Central memory CD8-positive, alpha-beta T cell (primary cell): ENCODE measurements at regions not wholly inside any gene's neighbourhood (a gene's known extent, or its start where the extent isn't known, plus 50 kb on each side); places are given as distances from the start of the nearest gene placed in this dataset.
"Not testable (repeated sequence)": the region's sequence is repeated elsewhere in the genome, so short reads cannot be mapped to it uniquely, and the experiment has no call there.

Experiments
- ATAC-seq: fragments of 150-1000 bp; cut with Tn5 transposase; replicated peaks from 2 replicates; pipeline ENCODE4 v1.10.0; 2022; ENCODE audit warnings: mild to moderate bottlenecking, moderate FRiP score, moderate number of reproducible peaks; ENCODE audit not compliant: poor library complexity, severe bottlenecking; ENCODE audit errors: extremely low read depth
- DNase-seq, 2 donors: peaks; one replicate each; pipeline ENCODE4 v3.0.0; 2021; ENCODE audit warnings: low spot score in 2 of 2
- H3K27ac Mint-ChIP-seq: one replicate; pipeline ENCODE4 v1.8.0; 2022; ENCODE audit warnings: low read depth, mild to moderate bottlenecking, moderate library complexity, mixed read lengths
- H3K27me3 Mint-ChIP-seq: one replicate; pipeline ENCODE4 v1.8.0; 2022; ENCODE audit warnings: mixed read lengths
- H3K36me3 Mint-ChIP-seq: one replicate; pipeline ENCODE4 v1.8.0; 2022; ENCODE audit warnings: mild to moderate bottlenecking, moderate library complexity, mixed read lengths; ENCODE audit not compliant: insufficient read depth
- H3K4me1 Mint-ChIP-seq: one replicate; pipeline ENCODE4 v1.8.0; 2022; ENCODE audit warnings: mixed read lengths
- H3K4me3 Mint-ChIP-seq: one replicate; pipeline ENCODE4 v1.8.0; 2022; ENCODE audit warnings: mild to moderate bottlenecking, moderate library complexity, mixed read lengths
- H3K9me3 Mint-ChIP-seq: one replicate; pipeline ENCODE4 v1.8.0; 2022; ENCODE audit warnings: mixed read lengths

DNA sequence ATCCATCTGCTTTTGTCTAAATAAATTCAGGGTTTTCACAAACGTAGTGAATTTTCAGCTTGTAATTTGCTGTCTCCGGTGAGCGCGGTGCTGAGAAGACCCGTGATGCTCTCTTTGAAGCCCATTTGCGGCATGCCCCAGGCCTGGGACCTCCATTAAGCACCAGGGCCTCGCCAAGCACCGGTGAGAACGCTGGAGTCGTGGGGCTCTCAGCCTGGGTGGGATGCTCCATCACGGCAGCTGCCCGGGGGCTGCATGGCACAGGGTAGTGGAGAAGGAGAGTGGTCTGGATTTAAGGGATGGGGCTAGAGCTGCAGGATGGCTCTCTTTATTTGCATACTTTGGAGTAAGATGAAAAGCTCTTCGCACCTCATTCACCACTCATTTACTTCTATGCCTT, 248.7 kb downstream of the ABCC12 start:
- peaks cover 34% of the 10 kb centered on the region for H3K27me3 Mint-ChIP-seq
- H3K4me3 Mint-ChIP-seq = no peak overlapping the region
- ATAC-seq = no peak
- no peaks in the 10 kb centered on the region for H3K4me1 Mint-ChIP-seq
- peaks cover 2% of the 10 kb centered on the region for H3K36me3 Mint-ChIP-seq
- no peak for DNase-seq
- no peak overlapping the region for H3K27ac Mint-ChIP-seq
- no peaks in the 10 kb centered on the region for H3K9me3 Mint-ChIP-seq

- H3K27ac Mint-ChIP-seq = no peak overlapping the region
- DNase-seq (no peak), ATAC-seq (no peak)
- no peak overlapping the region for H3K4me3 Mint-ChIP-seq
- H3K9me3 Mint-ChIP-seq = no peaks in the 10 kb centered on the region
- H3K36me3 Mint-ChIP-seq = peaks cover 2% of the 10 kb centered on the region
- H3K27me3 Mint-ChIP-seq = peaks cover 25% of the 10 kb centered on the region
- H3K4me1 Mint-ChIP-seq = no peaks in the 10 kb centered on the region
Observed at GRCh38 chr16:47905771-47906170, 250.0 kb downstream of the ABCC12 start.

DNA sequence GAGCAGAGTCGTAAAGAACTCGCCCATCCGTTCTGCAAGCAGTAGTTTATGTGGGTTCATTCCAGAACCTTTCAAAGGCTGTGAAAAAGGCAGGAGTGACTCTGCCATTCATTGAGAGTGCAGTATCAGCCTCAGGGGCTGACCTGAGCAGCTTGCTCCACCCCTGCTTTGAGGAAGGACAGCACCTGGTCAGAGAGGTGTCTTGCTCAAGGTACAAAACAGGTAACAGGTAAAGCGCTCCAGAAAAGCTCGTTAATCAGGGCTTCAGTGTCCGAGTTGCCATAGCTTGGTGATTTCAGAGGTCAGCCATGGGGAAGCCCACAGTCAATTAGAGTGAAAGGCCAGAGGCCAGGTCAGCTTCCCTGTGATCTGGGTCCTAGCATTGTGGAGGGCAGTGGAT, 251.1 kb downstream of the ABCC12 start:
- Mint-ChIP-seq H3K9me3 (no peaks in the 10 kb centered on the region), H3K36me3 (peaks cover 2% of the 10 kb centered on the region)
- ATAC-seq = no peak

DNA sequence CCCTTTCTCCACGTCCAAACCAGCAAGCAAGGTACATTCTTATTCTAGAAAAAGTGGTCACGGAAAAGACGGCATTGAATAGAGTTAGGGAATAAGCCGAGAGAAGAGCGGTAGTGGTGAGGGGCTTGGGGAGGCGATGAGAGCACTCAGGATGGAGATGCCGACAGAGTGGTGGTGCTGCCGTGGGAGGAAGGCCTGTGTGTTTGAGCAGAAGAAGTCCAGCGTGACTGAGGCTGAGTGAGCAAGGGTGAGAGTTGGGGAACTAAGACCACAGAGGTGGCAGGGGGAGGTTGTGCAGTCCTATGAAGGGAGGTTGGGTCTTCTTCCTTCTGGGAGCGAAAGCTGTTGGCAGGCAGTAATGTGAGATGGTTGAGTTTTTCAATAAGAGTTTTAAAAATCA, 252.3 kb downstream of the ABCC12 start:
- ATAC-seq (no peak), DNase-seq (no peak)
- no peaks in the 10 kb centered on the region for H3K9me3 Mint-ChIP-seq
- no peak overlapping the region for H3K27ac Mint-ChIP-seq
- peaks cover 2% of the 10 kb centered on the region for H3K36me3 Mint-ChIP-seq
- H3K4me1 Mint-ChIP-seq = no peaks in the 10 kb centered on the region
- no peak overlapping the region for H3K4me3 Mint-ChIP-seq
- H3K27me3 Mint-ChIP-seq = peaks cover 23% of the 10 kb centered on the region

More for the DNA sequence above, 251.1 kb downstream of the ABCC12 start:
- DNase-seq = no peak
- Mint-ChIP-seq H3K4me1 (no peaks in the 10 kb centered on the region), H3K27ac (no peak overlapping the region), H3K4me3 (no peak overlapping the region), H3K27me3 (peaks cover 23% of the 10 kb centered on the region)

DNA sequence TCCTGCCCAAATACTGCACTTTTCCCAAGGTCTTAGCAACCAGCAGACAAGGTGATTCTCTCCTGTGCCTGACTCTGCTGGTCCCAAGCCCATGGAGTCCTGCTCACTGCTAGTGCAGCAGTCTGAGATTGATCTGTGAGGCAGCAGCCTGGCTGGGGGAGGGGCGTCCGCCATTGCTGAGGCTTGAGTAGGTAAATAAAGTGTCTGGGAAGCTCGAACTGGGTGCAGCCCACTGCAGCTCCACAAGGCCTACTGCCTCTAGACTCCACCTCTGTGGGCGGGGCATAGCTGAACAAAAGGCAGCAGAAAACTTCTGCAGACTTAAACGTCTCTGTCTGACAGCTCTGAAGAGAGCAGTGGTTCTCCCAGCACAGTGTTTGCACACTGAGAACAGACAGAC, 258.7 kb downstream of the ABCC12 start:
- not testable (repeated sequence) for H3K4me3 Mint-ChIP-seq, H3K4me1 Mint-ChIP-seq, H3K27ac Mint-ChIP-seq, DNase-seq, ATAC-seq, H3K9me3 Mint-ChIP-seq, H3K36me3 Mint-ChIP-seq
- H3K27me3 Mint-ChIP-seq = peaks cover 31% of the 10 kb centered on the region

GRCh38 chr16:47895146-47895545, 260.6 kb downstream of the ABCC12 start:
- Mint-ChIP-seq H3K27ac (no peak overlapping the region), H3K4me1 (no peaks in the 10 kb centered on the region)

DNA sequence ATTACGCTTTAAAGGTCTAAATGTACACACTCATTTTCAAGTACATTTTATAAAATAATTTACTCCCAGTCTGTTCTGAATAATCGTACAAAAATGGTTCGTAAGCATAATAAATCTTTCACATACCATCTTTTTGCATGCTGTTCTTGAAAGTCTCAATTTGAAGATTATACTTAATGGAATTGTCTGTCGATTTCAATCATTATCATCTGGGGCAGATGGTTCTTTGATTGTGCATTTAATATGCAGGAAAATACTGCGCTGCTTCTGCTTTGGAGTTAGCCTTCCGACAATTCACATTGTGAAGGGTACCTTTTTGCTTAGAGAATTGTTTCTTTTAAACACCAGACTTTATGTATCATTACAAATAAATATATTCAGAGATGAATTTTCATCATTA, 262.8 kb downstream of the ABCC12 start:
- Mint-ChIP-seq H3K27me3 (peaks cover 45% of the 10 kb centered on the region), H3K4me1 (no peaks in the 10 kb centered on the region), H3K27ac (no peak overlapping the region), H3K9me3 (peaks cover 6% of the 10 kb centered on the region), H3K36me3 (no peaks in the 10 kb centered on the region), H3K4me3 (no peak overlapping the region)
- DNase-seq (no peak), ATAC-seq (no peak)

More at GRCh38 chr16:47895146-47895545, 260.6 kb downstream of the ABCC12 start:
- H3K9me3 Mint-ChIP-seq = peaks cover 9% of the 10 kb centered on the region
- ATAC-seq = no peak
- no peak overlapping the region for H3K4me3 Mint-ChIP-seq
- H3K36me3 Mint-ChIP-seq = no peaks in the 10 kb centered on the region
- no peak for DNase-seq
- H3K27me3 Mint-ChIP-seq = peaks cover 34% of the 10 kb centered on the region

DNA sequence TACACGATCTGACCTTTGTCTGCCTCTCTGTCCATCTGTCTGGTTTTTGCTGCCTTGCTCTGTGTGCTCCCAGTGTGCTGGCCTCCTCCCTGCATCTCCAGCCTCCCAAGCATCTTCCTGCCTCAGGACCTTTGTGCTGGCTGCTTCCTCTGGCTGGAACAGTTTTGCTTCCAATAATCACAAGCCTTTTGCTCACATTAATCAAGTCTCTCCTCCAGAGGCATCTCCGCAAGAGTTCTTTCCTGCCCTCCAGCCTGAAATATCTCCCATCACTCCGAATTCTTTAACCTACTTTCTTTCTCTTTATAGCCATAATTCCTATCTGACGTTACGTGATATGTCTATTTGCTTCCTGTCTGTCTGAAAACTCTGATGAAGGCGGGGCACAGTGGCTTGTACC, 267.1 kb downstream of the ABCC12 start:
- DNase-seq = no peak
- Mint-ChIP-seq H3K36me3 (no peaks in the 10 kb centered on the region), H3K27ac (no peak overlapping the region), H3K4me3 (no peak overlapping the region), H3K27me3 (peaks cover 39% of the 10 kb centered on the region), H3K9me3 (no peaks in the 10 kb centered on the region), H3K4me1 (no peaks in the 10 kb centered on the region)
- no peak for ATAC-seq

DNA sequence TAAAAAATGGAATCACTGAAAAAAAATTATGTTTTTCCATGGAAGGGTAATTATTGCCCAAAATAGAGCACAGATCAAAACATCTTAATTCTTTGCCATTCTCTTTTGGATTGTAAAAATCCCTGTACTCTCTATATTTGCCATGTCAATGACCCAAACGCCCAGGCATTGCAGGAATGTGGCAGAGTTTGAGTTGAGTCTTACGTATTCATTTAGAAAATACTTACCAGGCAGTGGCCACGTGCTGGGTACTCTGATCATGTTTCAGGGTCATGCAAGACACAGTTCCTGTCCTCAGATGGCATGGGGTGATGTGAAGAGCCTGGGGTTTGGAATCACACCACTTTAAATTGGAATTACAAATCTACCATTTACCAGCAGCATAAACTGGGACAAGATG, 267.7 kb downstream of the ABCC12 start:
- no peak overlapping the region for H3K27ac Mint-ChIP-seq
- H3K4me1 Mint-ChIP-seq = no peaks in the 10 kb centered on the region
- H3K4me3 Mint-ChIP-seq = no peak overlapping the region
- H3K36me3 Mint-ChIP-seq = no peaks in the 10 kb centered on the region
- no peaks in the 10 kb centered on the region for H3K9me3 Mint-ChIP-seq
- peaks cover 40% of the 10 kb centered on the region for H3K27me3 Mint-ChIP-seq
- DNase-seq (no peak), ATAC-seq (no peak)

DNA sequence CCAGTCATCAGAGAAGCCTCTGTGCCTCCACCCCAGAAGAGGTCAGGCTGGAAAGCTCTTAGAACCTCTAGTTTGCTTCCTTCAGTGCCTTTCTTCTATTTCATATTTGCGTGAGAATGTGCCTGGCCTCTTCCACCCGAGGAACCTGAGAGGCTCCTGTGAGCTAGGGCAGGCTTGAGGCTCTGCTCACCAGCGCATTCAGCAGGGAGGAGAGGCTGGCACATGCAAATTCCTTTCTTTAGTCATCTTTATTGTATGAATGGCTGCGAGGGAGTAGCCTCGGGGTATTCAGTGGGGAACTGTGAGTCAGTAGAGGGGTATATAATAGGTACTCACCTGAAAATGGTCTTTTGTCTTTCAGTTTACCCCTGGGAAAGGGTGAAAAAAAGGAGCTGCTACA, 268.3 kb downstream of the ABCC12 start:
- Mint-ChIP-seq H3K27me3 (peaks cover 40% of the 10 kb centered on the region), H3K27ac (no peak overlapping the region), H3K4me1 (no peaks in the 10 kb centered on the region), H3K36me3 (no peaks in the 10 kb centered on the region), H3K9me3 (no peaks in the 10 kb centered on the region), H3K4me3 (no peak overlapping the region)
- no peak for DNase-seq
- no peak for ATAC-seq

- no peaks in the 10 kb centered on the region for H3K4me1 Mint-ChIP-seq
- no peaks in the 10 kb centered on the region for H3K36me3 Mint-ChIP-seq
- ATAC-seq (no peak), DNase-seq (no peak)
- peaks cover 40% of the 10 kb centered on the region for H3K27me3 Mint-ChIP-seq
- no peaks in the 10 kb centered on the region for H3K9me3 Mint-ChIP-seq
- H3K27ac Mint-ChIP-seq = no peak overlapping the region
- H3K4me3 Mint-ChIP-seq = no peak overlapping the region
Observed at GRCh38 chr16:47886631-47887415, 269.0 kb downstream of the ABCC12 start.

DNA sequence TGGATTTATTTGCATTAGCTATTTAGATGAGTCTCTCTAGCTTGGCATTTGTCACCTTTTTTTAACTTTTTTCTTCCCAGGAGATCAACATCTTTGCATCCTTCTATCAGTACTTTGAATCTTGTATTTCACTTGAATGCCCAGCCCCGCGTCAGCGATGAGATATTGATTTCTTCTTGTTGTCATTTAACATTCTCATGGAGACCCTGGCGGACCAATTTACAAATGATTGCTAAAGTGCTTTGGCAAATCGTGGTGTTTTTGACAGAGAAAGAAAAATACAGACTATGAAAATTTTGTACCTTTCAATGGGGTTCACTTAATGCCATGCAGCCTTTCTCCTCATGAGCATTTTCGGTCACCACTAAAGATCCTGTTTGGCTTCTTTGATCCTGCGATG, 269.7 kb downstream of the ABCC12 start:
- Mint-ChIP-seq H3K4me3 (no peak overlapping the region), H3K27ac (no peak overlapping the region), H3K4me1 (no peaks in the 10 kb centered on the region), H3K27me3 (peaks cover 40% of the 10 kb centered on the region), H3K9me3 (no peaks in the 10 kb centered on the region), H3K36me3 (no peaks in the 10 kb centered on the region)
- DNase-seq (no peak), ATAC-seq (no peak)

DNA sequence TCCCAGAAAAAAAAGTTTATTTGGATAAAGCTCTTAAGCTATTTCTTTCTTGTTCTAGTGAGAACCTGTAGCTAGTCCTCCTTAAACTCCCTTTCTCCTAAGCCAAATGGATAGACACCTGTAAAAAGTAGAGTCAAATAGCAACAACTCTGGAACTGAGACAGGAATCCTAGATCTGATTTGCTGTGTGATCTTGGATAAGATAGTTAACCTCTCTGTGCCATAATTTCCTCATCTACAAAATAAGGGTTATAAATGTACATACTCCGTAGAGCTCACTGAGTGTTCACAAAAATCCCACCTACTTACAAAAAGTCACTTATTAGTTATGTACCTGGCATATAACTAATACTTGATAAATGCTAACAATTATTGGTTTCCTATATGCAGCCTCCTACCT, 270.3 kb downstream of the ABCC12 start:
- DNase-seq (no peak), ATAC-seq (no peak)
- no peak overlapping the region for H3K27ac Mint-ChIP-seq
- no peaks in the 10 kb centered on the region for H3K9me3 Mint-ChIP-seq
- H3K4me3 Mint-ChIP-seq = no peak overlapping the region
- peaks cover 40% of the 10 kb centered on the region for H3K27me3 Mint-ChIP-seq
- H3K36me3 Mint-ChIP-seq = no peaks in the 10 kb centered on the region
- H3K4me1 Mint-ChIP-seq = no peaks in the 10 kb centered on the region
